Testis (tissue), 2 donors: ENCODE measurements at regions not wholly inside any gene's neighbourhood (a gene's known extent, or its start where the extent isn't known, plus 50 kb on each side); places are given as distances from the start of the nearest gene placed in this dataset.

Experiments used
- DNase-seq: peaks from one replicate; pipeline ENCODE4 v3.0.0-alpha.2; 2019
- H3K27ac ChIP-seq, 2 donors: fragments of 200-600 bp; sonication (generic); one replicate each; pipeline ENCODE4 v1.5.1; 2019
- H3K27me3 ChIP-seq: fragments of 200-600 bp; sonication (generic); one replicate; pipeline ENCODE4 v1.5.1; 2019
- H3K36me3 ChIP-seq: fragments of 200-600 bp; sonication (generic); one replicate; pipeline ENCODE4 v1.5.1; 2017; ENCODE audit warnings: low read depth; ENCODE audit errors: missing control alignments
- H3K4me1 ChIP-seq: fragments of 200-600 bp; sonication (generic); one replicate; pipeline ENCODE4 v1.5.1; 2019
- H3K4me3 ChIP-seq, 2 donors: fragments of 200-600 bp; sonication (generic); one replicate each; pipeline ENCODE4 v1.5.1; 2017 to 2019
- H3K9me3 ChIP-seq: fragments of 200-600 bp; sonication (generic); one replicate; pipeline ENCODE4 v1.5.1; 2017
- CTCF ChIP-seq, 3 experiments: fragments of 450-650 bp in 2 of 3; fragments of 200-600 bp in 1 of 3; sonication (generic) in 1 of 3; IDR thresholded peaks; one replicate each; pipeline ENCODE4 v1.5.1; 2016 to 2019; ENCODE audit warnings: antibody characterized with exemption in 3 of 3, mild to moderate bottlenecking in 2 of 3, moderate library complexity in 1 of 3
- POLR2A ChIP-seq: fragments of 450-650 bp; IDR thresholded peaks from one replicate; pipeline ENCODE4 v1.6.1; 2017; ENCODE audit warnings: antibody characterized with exemption, mild to moderate bottlenecking, moderate library complexity
- WGBS, 2 donors: methylation state at CpG; one replicate each; pipeline ENCODE4 v1.1.5; 2018; 5-methylcytosine and 5-hydroxymethylcytosine counted together
- intact Hi-C: fragments of 100-400 bp; cut with DNase I; formaldehyde crosslinking; loops from one replicate; pipeline ENCODE4 v1.15.1; 2023; ENCODE audit warnings: low total_unique reads

GRCh38 chr7:131909151-131909768 is 352.8 kb upstream of the PODXL start:
- H3K27ac ChIP-seq = no peak overlapping the region
- WGBS, 2 donors = 9 to 12% methylated on average over 7 to 41 of the region's 68 CpGs
- intact Hi-C loops = no loop called here
- H3K27me3 ChIP-seq = no peaks in the 10 kb centered on the region
- TF ChIP-seq POLR2A (no peak), CTCF (IDR thresholded peaks at IDR 0.05) (no peak)
- no peaks in the 10 kb centered on the region for H3K4me1 ChIP-seq
- no peaks in the 10 kb centered on the region for H3K36me3 ChIP-seq
- H3K9me3 ChIP-seq = no peaks in the 10 kb centered on the region
- peak overlapping the region; percentile 42 to 53 for H3K4me3 ChIP-seq
- no peak for DNase-seq

- WGBS, 2 donors = 41 to 49% methylated on average over 7 of the region's 7 CpGs
- no peaks in the 10 kb centered on the region for H3K36me3 ChIP-seq
- no peaks in the 10 kb centered on the region for H3K27me3 ChIP-seq
- H3K27ac ChIP-seq = no peak overlapping the region
- intact Hi-C loops = no loop called here
- no peaks in the 10 kb centered on the region for H3K4me1 ChIP-seq
- no peak for TF ChIP-seq POLR2A
- TF ChIP-seq CTCF (IDR thresholded peaks at IDR 0.05) = no peak
- H3K4me3 ChIP-seq = peak overlapping the region; percentile 42 to 53
- H3K9me3 ChIP-seq = no peaks in the 10 kb centered on the region
- no peak for DNase-seq
Measured at GRCh38 chr7:131908714-131909113, 352.3 kb upstream of the PODXL start.

- no peaks in the 10 kb centered on the region for H3K9me3 ChIP-seq
- WGBS, 2 donors = 43 to 53% methylated on average over 3 of the region's 3 CpGs
- no peak for TF ChIP-seq POLR2A
- TF ChIP-seq CTCF (IDR thresholded peaks at IDR 0.05) = no peak
- H3K4me3 ChIP-seq = no peak overlapping the region
- H3K27me3 ChIP-seq = no peaks in the 10 kb centered on the region
- no peaks in the 10 kb centered on the region for H3K4me1 ChIP-seq
- no peaks in the 10 kb centered on the region for H3K36me3 ChIP-seq
- no peak overlapping the region for H3K27ac ChIP-seq
- intact Hi-C loops = no loop called here
- no peak for DNase-seq
Measured at GRCh38 chr7:131905471-131905973, 349.1 kb upstream of the PODXL start.

- no peaks in the 10 kb centered on the region for H3K9me3 ChIP-seq
- intact Hi-C loops = no loop called here
- DNase-seq = no peak
- no peak overlapping the region for H3K4me3 ChIP-seq
- H3K27ac ChIP-seq = no peak overlapping the region
- no peaks in the 10 kb centered on the region for H3K36me3 ChIP-seq
- WGBS, 2 donors = 65 to 76% methylated on average over 3 of the region's 3 CpGs
- H3K4me1 ChIP-seq = no peaks in the 10 kb centered on the region
- no peak for TF ChIP-seq POLR2A
- no peak for TF ChIP-seq CTCF (IDR thresholded peaks at IDR 0.05)
- H3K27me3 ChIP-seq = no peaks in the 10 kb centered on the region
Measured at GRCh38 chr7:131904760-131905327, 348.4 kb upstream of the PODXL start.

GRCh38 chr7:131903315-131903714 is 346.9 kb upstream of the PODXL start:
- no peak for DNase-seq
- no peak for TF ChIP-seq POLR2A
- TF ChIP-seq CTCF (IDR thresholded peaks at IDR 0.05) = no peak
- Histone ChIP-seq H3K27me3 (no peaks in the 10 kb centered on the region), H3K27ac (no peak overlapping the region), H3K36me3 (no peaks in the 10 kb centered on the region), H3K9me3 (no peaks in the 10 kb centered on the region), H3K4me1 (no peaks in the 10 kb centered on the region), H3K4me3 (no peak overlapping the region)
- whole genome bisulfite sequencing, 2 donors = 95% methylated on average over 1 of the region's 1 CpG
- intact Hi-C loops = no loop called here
